ENCODE measurements at regions not wholly inside any gene's neighbourhood (a gene's known extent, or its start where the extent isn't known, plus 50 kb on each side); places are given as distances from the start of the nearest gene placed in this dataset.

DNA sequence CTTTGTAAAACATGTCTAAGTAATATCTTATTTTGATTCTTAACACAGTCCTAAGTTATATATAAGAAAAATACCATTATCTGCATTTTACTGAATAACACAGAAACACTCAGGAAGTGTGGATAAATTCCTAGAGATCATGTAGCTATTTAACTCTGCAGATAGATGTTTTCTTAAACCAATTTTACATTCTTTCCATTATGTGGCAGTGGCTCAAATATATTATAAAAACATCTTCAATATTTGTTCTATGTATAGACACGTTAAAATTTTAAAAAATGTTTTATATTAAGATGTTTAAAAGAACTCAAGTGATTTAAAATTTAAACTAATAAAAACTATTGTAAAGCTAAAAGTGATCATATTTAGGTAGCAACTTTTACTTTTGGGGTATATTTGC is 683.8 kb downstream of the DIPK2A start:
- WGBS, 2 experiments (ENCODE audit: insufficient coverage in 1 of 2, insufficient read length in 1 of 2), result no CpG with 5 or more reads among the region's 1 CpG
- Mint-ChIP-seq H3K9me3 (no peaks in the 10 kb centered on the region), H3K36me3 (ENCODE audit: low read depth) (no peaks in the 10 kb centered on the region), H3K4me1 (no peaks in the 10 kb centered on the region), H3K4me3 (no peak overlapping the region), H3K27me3 (ENCODE audit: insufficient read depth) (no peaks in the 10 kb centered on the region), H3K27ac (no peak overlapping the region)
- no peaks in the 10 kb centered on the region for H3K4me1 ChIP-seq (ENCODE audit: control insufficient read depth, insufficient read depth, low read length)
- no peak overlapping the region for H3K27ac ChIP-seq (ENCODE audit: low read depth, low read length)
- DNase-seq, result no peak
- no peaks in the 10 kb centered on the region for H3K36me3 ChIP-seq (ENCODE audit: control insufficient read depth, insufficient read depth, low read length)
- no peak overlapping the region for H3K4me3 ChIP-seq (ENCODE audit: low read length)
- no peak overlapping the region for H3K9ac ChIP-seq (ENCODE audit: extremely low read depth, low read length, poor library complexity, severe bottlenecking)
- H3K9me3 ChIP-seq (ENCODE audit: control insufficient read depth, low read length), result no peaks in the 10 kb centered on the region
- TF ChIP-seq, protein P1, sequence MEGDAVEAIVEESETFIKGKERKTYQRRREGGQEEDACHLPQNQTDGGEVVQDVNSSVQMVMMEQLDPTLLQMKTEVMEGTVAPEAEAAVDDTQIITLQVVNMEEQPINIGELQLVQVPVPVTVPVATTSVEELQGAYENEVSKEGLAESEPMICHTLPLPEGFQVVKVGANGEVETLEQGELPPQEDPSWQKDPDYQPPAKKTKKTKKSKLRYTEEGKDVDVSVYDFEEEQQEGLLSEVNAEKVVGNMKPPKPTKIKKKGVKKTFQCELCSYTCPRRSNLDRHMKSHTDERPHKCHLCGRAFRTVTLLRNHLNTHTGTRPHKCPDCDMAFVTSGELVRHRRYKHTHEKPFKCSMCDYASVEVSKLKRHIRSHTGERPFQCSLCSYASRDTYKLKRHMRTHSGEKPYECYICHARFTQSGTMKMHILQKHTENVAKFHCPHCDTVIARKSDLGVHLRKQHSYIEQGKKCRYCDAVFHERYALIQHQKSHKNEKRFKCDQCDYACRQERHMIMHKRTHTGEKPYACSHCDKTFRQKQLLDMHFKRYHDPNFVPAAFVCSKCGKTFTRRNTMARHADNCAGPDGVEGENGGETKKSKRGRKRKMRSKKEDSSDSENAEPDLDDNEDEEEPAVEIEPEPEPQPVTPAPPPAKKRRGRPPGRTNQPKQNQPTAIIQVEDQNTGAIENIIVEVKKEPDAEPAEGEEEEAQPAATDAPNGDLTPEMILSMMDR (conservative IDR thresholded peaks at IDR 0.05), result no peak
- H3K27me3 ChIP-seq (ENCODE audit: control insufficient read depth, insufficient read depth, low read length, poor library complexity, severe bottlenecking), result no peaks in the 10 kb centered on the region

DNA sequence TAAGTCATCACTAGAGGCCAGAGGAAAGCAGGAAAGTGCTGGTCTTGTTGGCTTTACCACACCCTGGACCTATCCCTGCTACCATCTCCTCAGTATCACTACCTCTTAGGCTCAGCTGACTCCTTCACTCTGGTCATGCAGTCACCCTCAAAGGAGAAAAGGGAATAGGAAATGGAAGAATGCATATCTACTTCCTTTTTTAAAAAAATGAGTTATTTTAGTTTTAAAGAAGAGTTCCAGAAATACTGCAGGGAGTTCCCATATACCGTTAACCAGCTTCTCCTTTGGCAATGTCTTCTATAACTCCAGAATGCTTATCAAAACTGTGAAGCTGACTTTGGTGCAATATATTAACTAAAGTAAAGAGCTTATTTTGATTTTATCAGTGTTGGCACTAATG is 688.6 kb downstream of the DIPK2A start:
- Mint-ChIP-seq H3K4me3 (no peak overlapping the region), H3K36me3 (ENCODE audit: low read depth) (no peaks in the 10 kb centered on the region), H3K4me1 (no peaks in the 10 kb centered on the region), H3K9me3 (peaks cover 20% of the 10 kb centered on the region), H3K27ac (no peak overlapping the region), H3K27me3 (ENCODE audit: insufficient read depth) (no peaks in the 10 kb centered on the region)
- Histone ChIP-seq H3K9ac (ENCODE audit: extremely low read depth, low read length, poor library complexity, severe bottlenecking) (no peak overlapping the region), H3K4me1 (ENCODE audit: control insufficient read depth, insufficient read depth, low read length) (no peaks in the 10 kb centered on the region), H3K36me3 (ENCODE audit: control insufficient read depth, insufficient read depth, low read length) (no peaks in the 10 kb centered on the region), H3K4me3 (ENCODE audit: low read length) (no peak overlapping the region), H3K9me3 (ENCODE audit: control insufficient read depth, low read length) (peaks cover 18% of the 10 kb centered on the region), H3K27ac (ENCODE audit: low read depth, low read length) (no peak overlapping the region), H3K27me3 (ENCODE audit: control insufficient read depth, insufficient read depth, low read length, poor library complexity, severe bottlenecking) (no peaks in the 10 kb centered on the region)
- TF ChIP-seq, protein P1 (conservative IDR thresholded peaks at IDR 0.05), result no peak
- 100% methylated on average over 1 of the region's 1 CpG; no CpG with 5 or more reads in 1 of the 2 experiments for WGBS, 2 experiments (ENCODE audit: insufficient coverage in 1 of 2, insufficient read length in 1 of 2)
- DNase-seq, result no peak

DNA sequence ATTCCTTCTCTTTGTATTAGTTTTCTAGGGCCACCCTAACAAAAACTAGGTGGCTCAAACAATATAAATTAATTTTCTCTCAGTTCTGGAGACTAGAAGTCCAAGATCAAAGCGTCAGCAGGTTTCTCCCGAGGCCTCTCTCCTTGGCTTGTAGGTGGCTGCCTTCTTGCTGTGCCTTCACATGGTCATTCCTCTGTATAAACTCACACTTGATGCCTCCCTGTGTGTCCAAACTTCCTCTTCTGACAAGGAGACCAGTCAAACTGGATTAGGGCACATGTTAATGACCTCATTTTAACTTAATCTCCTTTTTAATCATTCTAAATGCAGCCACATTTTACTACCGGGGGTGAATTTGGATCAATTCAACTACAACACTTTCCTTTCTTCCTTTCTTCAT is 691.1 kb downstream of the DIPK2A start:
- H3K4me1 Mint-ChIP-seq, result no peaks in the 10 kb centered on the region
- H3K27me3 Mint-ChIP-seq (ENCODE audit: insufficient read depth), result no peaks in the 10 kb centered on the region
- Histone ChIP-seq H3K27me3 (ENCODE audit: control insufficient read depth, insufficient read depth, low read length, poor library complexity, severe bottlenecking) (no peaks in the 10 kb centered on the region), H3K27ac (ENCODE audit: low read depth, low read length) (no peak overlapping the region), H3K9ac (ENCODE audit: extremely low read depth, low read length, poor library complexity, severe bottlenecking) (no peak overlapping the region), H3K4me3 (ENCODE audit: low read length) (no peak overlapping the region), H3K4me1 (ENCODE audit: control insufficient read depth, insufficient read depth, low read length) (no peaks in the 10 kb centered on the region), H3K36me3 (ENCODE audit: control insufficient read depth, insufficient read depth, low read length) (no peaks in the 10 kb centered on the region), H3K9me3 (ENCODE audit: control insufficient read depth, low read length) (peaks cover 33% of the 10 kb centered on the region)
- no peak overlapping the region for H3K4me3 Mint-ChIP-seq
- 87 to 100% methylated on average over 2 to 3 of the region's 3 CpGs for WGBS, 2 experiments (ENCODE audit: insufficient coverage in 1 of 2, insufficient read length in 1 of 2)
- peaks cover 5% of the 10 kb centered on the region for H3K36me3 Mint-ChIP-seq (ENCODE audit: low read depth)
- TF ChIP-seq, protein P1 (conservative IDR thresholded peaks at IDR 0.05), result no peak
- H3K27ac Mint-ChIP-seq, result no peak overlapping the region
- no peak for DNase-seq
- peaks cover 37% of the 10 kb centered on the region for H3K9me3 Mint-ChIP-seq
